HepG2 (cell line): ENCODE measurements at regions not wholly inside any gene's neighbourhood (a gene's known extent, or its start where the extent isn't known, plus 50 kb on each side); places are given as distances from the start of the nearest gene placed in this dataset.

Experiments
- ATAC-seq: fragments of 200-7000 bp; cut with Tn5 transposase; 3 replicates; pipeline ENCODE4 v1.9.1; 2020; ENCODE audit warnings: mild to moderate bottlenecking, moderate library complexity
- BruUV-seq: library from RNA; stranded (reverse); fragments of 400-500 nt; replicated peaks from 2 replicates; lab custom pipeline; 2021; lab: Mats Ljungman, UMichigan
- CTCF ChIA-PET: fragments of 300-600 bp; formaldehyde crosslinking; extraction: SDS; loops from one replicate; lab custom pipeline; 2021; ENCODE audit warnings: low total read pairs, inconsistent platforms, low intra/inter-chr PET ratio; lab: Yijun Ruan, JAX
- POLR2A ChIA-PET: fragments of 350-600 bp; sonication (Branson Sonifier 250); formaldehyde crosslinking; loops from one replicate; lab custom pipeline; 2020; ENCODE audit warnings: antibody characterized with exemption, inconsistent platforms; lab: Yijun Ruan, JAX
- DNase-seq: peaks from one replicate; pipeline ENCODE4 v3.0.0-alpha.2; 2015; ENCODE audit warnings: low spot score
- FAIRE-seq: peaks from 3 replicates; lab custom pipeline; 2011; peaks lifted over from hg19 to GRCh38; lab: Jason Lieb, UNC
- H2AFZ ChIP-seq: one replicate; pipeline ENCODE4 v1.6.1; 2011; ENCODE audit warnings: low read length, inconsistent platforms
- H3K27ac ChIP-seq: fragments of 300-600 bp; 3 replicates; pipeline ENCODE4 v1.8.0; 2011; ENCODE audit warnings: mixed run types, mild to moderate bottlenecking, mixed read lengths, low read length, inconsistent platforms; ENCODE audit not compliant: insufficient read depth; ENCODE audit errors: extremely low read length
- H3K27me3 ChIP-seq, 2 experiments: fragments of 200-600 bp in 1 of 2; 2 replicates in 1 of 2; 3 replicates in 1 of 2; pipeline versions ENCODE4 v1.6.0 to v1.8.0; 2011; ENCODE audit warnings: low read length in 2 of 2, mild to moderate bottlenecking in 2 of 2, moderate library complexity in 2 of 2, inconsistent platforms in 1 of 2; ENCODE audit not compliant: insufficient read depth in 2 of 2, control insufficient read depth in 1 of 2
- H3K36me3 ChIP-seq, 2 experiments: fragments of 200-600 bp in 1 of 2; replicated peaks in 1 of 2; 2 replicates in 1 of 2; 3 replicates in 1 of 2; pipeline versions ENCODE4 v1.5.1 to v1.8.0; 2011; ENCODE audit warnings: low read length in 2 of 2, inconsistent platforms in 1 of 2; ENCODE audit not compliant: insufficient read depth in 2 of 2, control insufficient read depth in 1 of 2
- H3K4me1 ChIP-seq: 2 replicates; pipeline ENCODE4 v1.5.1; 2012; ENCODE audit warnings: low read length, inconsistent platforms; ENCODE audit not compliant: insufficient read depth
- H3K4me2 ChIP-seq: 2 replicates; pipeline ENCODE4 v1.6.0; 2011; ENCODE audit warnings: low read depth, low read length, inconsistent platforms
- H3K4me3 ChIP-seq, 3 experiments: fragments of 200-600 bp in 1 of 3; sonication (generic), shearing (Covaris generic) in 1 of 3; replicated peaks in 1 of 3; 2 replicates each; pipeline ENCODE4 v1.5.1; 2011 to 2016; ENCODE audit warnings: low read length in 3 of 3, inconsistent platforms in 2 of 3, low read depth in 2 of 3, mild to moderate bottlenecking in 2 of 3, control low read depth in 1 of 3, mixed read lengths in 1 of 3; ENCODE audit not compliant: insufficient read depth in 1 of 3
- H3K79me2 ChIP-seq: one replicate; pipeline ENCODE4 v1.6.1; 2011; ENCODE audit warnings: low read length, inconsistent platforms; ENCODE audit not compliant: insufficient read depth
- H3K9ac ChIP-seq: 2 replicates; pipeline ENCODE4 v1.6.0; 2011; ENCODE audit warnings: mild to moderate bottlenecking, low read depth, low read length, inconsistent platforms; ENCODE audit not compliant: insufficient read depth
- H3K9me3 ChIP-seq: 2 replicates; pipeline ENCODE4 v1.5.1; 2012; ENCODE audit warnings: mild to moderate bottlenecking, low read length
- H4K20me1 ChIP-seq: 2 replicates; pipeline ENCODE4 v1.6.0; 2011; ENCODE audit warnings: inconsistent platforms, mild to moderate bottlenecking, low read length, moderate library complexity; ENCODE audit not compliant: insufficient read depth
- CENPX ChIP-seq: sonication (generic); formaldehyde crosslinking; IDR thresholded peaks from 2 replicates; pipeline ENCODE4 v1.9.0; 2021; ENCODE audit warnings: mild to moderate bottlenecking, missing genetic modification reagents, moderate library complexity
- FOXO1 ChIP-seq: sonication (generic); formaldehyde crosslinking; IDR thresholded peaks from 2 replicates; pipeline ENCODE4 v1.4.0; 2020; ENCODE audit warnings: missing genetic modification reagents
- GTF3A ChIP-seq: sonication (generic); formaldehyde crosslinking; conservative IDR thresholded peaks from 2 replicates; pipeline ENCODE4 v1.4.0; 2020; ENCODE audit warnings: mild to moderate bottlenecking, missing genetic modification reagents
- IKZF1 ChIP-seq: fragments of 450-650 bp; IDR thresholded peaks from 2 replicates; pipeline ENCODE4 v1.7.1; 2016
- PHF8 ChIP-seq: sonication (generic); formaldehyde crosslinking; IDR thresholded peaks from 2 replicates; pipeline ENCODE4 v1.5.0; 2020; ENCODE audit warnings: missing genetic modification reagents
- STAT5B ChIP-seq: sonication (generic); formaldehyde crosslinking; IDR thresholded peaks from 2 replicates; pipeline ENCODE4 v1.4.0; 2020; ENCODE audit warnings: missing genetic modification reagents
- SUZ12 ChIP-seq: fragments of 150-350 bp; IDR thresholded peaks from 2 replicates; pipeline ENCODE4 v1.6.1; 2014; ENCODE audit warnings: low read depth, low read length
- TCF7L2 ChIP-seq: IDR thresholded peaks from 2 replicates; pipeline ENCODE4 v1.6.1; 2011; ENCODE audit warnings: mild to moderate bottlenecking, low read depth, low read length, moderate library complexity
- TOPORS ChIP-seq: sonication (generic); formaldehyde crosslinking; IDR thresholded peaks from 2 replicates; pipeline ENCODE4 v1.8.0; 2023; ENCODE audit warnings: mild to moderate bottlenecking, missing genetic modification reagents
- TRIM24 ChIP-seq: sonication (generic); formaldehyde crosslinking; IDR thresholded peaks from 2 replicates; pipeline ENCODE4 v1.8.0; 2022; ENCODE audit warnings: mild to moderate bottlenecking, missing genetic modification reagents
- TSC22D2 ChIP-seq: sonication (generic); formaldehyde crosslinking; IDR thresholded peaks from 2 replicates; pipeline ENCODE4 v1.5.1; 2020; ENCODE audit warnings: missing genetic modification reagents, mild to moderate bottlenecking, borderline replicate concordance
- ZBTB20 ChIP-seq: sonication (generic); formaldehyde crosslinking; IDR thresholded peaks from 2 replicates; pipeline ENCODE4 v1.8.1; 2023; ENCODE audit warnings: missing genetic modification reagents, low read depth, mild to moderate bottlenecking, borderline replicate concordance
- ZFP90 ChIP-seq: sonication (generic); formaldehyde crosslinking; IDR thresholded peaks from 2 replicates; pipeline ENCODE4 v1.8.0; 2022; ENCODE audit warnings: missing genetic modification reagents, mild to moderate bottlenecking, inconsistent platforms, borderline replicate concordance
- ZNF256 ChIP-seq: sonication (generic); formaldehyde crosslinking; conservative IDR thresholded peaks from 2 replicates; pipeline ENCODE4 v1.4.0; 2020; ENCODE audit warnings: missing genetic modification reagents
- ZNF34 ChIP-seq: sonication (generic); formaldehyde crosslinking; IDR thresholded peaks from 2 replicates; pipeline ENCODE4 v1.4.0; 2020; ENCODE audit warnings: mild to moderate bottlenecking, missing genetic modification reagents, borderline replicate concordance
- ZNF354B ChIP-seq: sonication (generic); formaldehyde crosslinking; IDR thresholded peaks from 2 replicates; pipeline ENCODE4 v1.8.0; 2022; ENCODE audit warnings: mild to moderate bottlenecking, missing genetic modification reagents
- ZNF441 ChIP-seq: sonication (generic); formaldehyde crosslinking; IDR thresholded peaks from 2 replicates; pipeline ENCODE4 v1.7.0; 2021; ENCODE audit warnings: missing genetic modification reagents, borderline replicate concordance
- ZNF678 ChIP-seq: sonication (generic); formaldehyde crosslinking; IDR thresholded peaks from 2 replicates; pipeline ENCODE4 v1.4.0; 2020; ENCODE audit warnings: mild to moderate bottlenecking, missing genetic modification reagents
- WGBS: methylation state at CpG from one replicate; pipeline ENCODE4 v1.1.6; 2017; ENCODE audit warnings: low lambda C conversion rate; 5-methylcytosine and 5-hydroxymethylcytosine counted together
- in situ Hi-C: cut with HindIII; loops from 2 replicates; pipeline ENCODE4 v1.10.0; 2017; ENCODE audit warnings: low pct_unique_long_range_greater_than_20kb; ENCODE audit not compliant: extremely low pct_ligation_motif_present
- intact Hi-C: fragments of 100-400 bp; cut with micrococcal nuclease; formaldehyde crosslinking; loops from one replicate; pipeline ENCODE4 v1.10.0; 2022; ENCODE audit not compliant: unreplicated experiment
- TF ChIP-seq, protein P1 (sequence below): IDR thresholded peaks from 2 replicates; pipeline ENCODE4 v1.6.1; 2016; ENCODE audit warnings: mild to moderate bottlenecking
- TF ChIP-seq, protein P2 (sequence below): fragments of 450-650 bp; IDR thresholded peaks from 2 replicates; pipeline ENCODE4 v1.6.1; 2017

DNA sequence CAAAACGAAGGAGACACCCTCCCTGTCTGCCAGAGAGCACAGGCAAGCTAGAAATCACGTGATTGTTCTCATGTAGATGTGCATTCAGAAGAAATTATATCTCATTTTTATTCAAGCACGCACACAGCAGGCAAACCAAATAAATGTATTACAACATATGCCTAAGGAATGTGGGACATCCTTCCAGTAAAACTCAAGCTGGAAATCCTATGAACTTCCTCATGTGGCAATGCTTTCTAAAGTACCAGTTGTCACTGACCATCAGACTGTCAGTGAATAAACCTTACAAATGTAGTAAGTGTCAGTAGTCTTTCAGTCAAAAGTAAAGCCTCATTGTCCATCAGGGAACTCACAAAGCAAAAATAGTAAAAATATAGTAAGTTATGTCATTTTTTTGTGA is 350.1 kb upstream of the POM121L12 start:
- Histone ChIP-seq H3K4me2 (no peak overlapping the region), H3K9me3 (peaks cover 35% of the 10 kb centered on the region), H3K4me1 (no peaks in the 10 kb centered on the region), H3K79me2 (no peaks in the 10 kb centered on the region), H3K4me3 (no peak overlapping the region), H3K36me3 (no peaks in the 10 kb centered on the region), H2AFZ (no peak overlapping the region), H4K20me1 (no peaks in the 10 kb centered on the region), H3K27me3 (no peaks in the 10 kb centered on the region), H3K27ac (no peak overlapping the region), H3K9ac (no peak overlapping the region)
- intact Hi-C loops: no loop called here
- FAIRE-seq: no peak
- POLR2A ChIA-PET: no interaction called here
- CTCF ChIA-PET: no interaction called here
- WGBS: 0% methylated on average over 3 of the region's 3 CpGs
- TF ChIP-seq TSC22D2 (CRISPR knock-in tag) (no peak), ZNF678 (CRISPR knock-in tag) (no peak), ZNF34 (CRISPR knock-in tag) (no peak), CENPX (CRISPR knock-in tag) (no peak)
- DNase-seq: no peak
- BruUV-seq: no TSS peak
- ATAC-seq: no peak
- in situ Hi-C loops: no loop called here

DNA sequence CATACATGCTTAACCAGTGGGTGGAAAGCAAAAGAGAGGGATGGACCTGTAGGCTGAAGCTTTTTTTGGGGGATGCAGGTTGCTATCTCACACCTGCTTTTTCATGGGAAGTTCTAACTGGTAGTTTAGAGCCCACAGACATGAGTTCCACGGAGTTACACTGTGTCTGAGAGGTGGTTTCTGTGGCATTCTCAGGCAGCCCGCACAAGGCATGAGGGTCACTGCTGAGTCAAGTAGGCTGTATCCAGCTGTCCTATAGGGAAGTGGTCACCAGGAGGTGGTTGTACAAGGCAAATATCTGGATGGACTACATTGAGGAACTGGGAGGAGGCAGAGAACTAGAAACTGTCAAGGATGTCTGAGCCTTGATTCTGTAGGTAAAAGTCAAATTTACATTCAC is 351.0 kb upstream of the POM121L12 start:
- DNase-seq: no peak
- no TSS peak for BruUV-seq
- intact Hi-C loops: no loop called here
- Histone ChIP-seq H3K79me2 (no peaks in the 10 kb centered on the region), H3K4me3 (no peak overlapping the region), H3K36me3 (no peaks in the 10 kb centered on the region), H3K27me3 (no peaks in the 10 kb centered on the region), H3K9ac (no peak overlapping the region), H4K20me1 (no peaks in the 10 kb centered on the region), H3K9me3 (peaks cover 28% of the 10 kb centered on the region), H3K27ac (no peak overlapping the region), H3K4me2 (no peak overlapping the region), H2AFZ (no peak overlapping the region), H3K4me1 (no peaks in the 10 kb centered on the region)
- CTCF ChIA-PET: no interaction called here
- POLR2A ChIA-PET: no interaction called here
- no peak for ATAC-seq
- no peak for FAIRE-seq
- TF ChIP-seq ZFP90 (CRISPR knock-in tag): no peak
- TF ChIP-seq ZNF256: no peak
- no peak for TF ChIP-seq STAT5B
- TF ChIP-seq, protein P1, sequence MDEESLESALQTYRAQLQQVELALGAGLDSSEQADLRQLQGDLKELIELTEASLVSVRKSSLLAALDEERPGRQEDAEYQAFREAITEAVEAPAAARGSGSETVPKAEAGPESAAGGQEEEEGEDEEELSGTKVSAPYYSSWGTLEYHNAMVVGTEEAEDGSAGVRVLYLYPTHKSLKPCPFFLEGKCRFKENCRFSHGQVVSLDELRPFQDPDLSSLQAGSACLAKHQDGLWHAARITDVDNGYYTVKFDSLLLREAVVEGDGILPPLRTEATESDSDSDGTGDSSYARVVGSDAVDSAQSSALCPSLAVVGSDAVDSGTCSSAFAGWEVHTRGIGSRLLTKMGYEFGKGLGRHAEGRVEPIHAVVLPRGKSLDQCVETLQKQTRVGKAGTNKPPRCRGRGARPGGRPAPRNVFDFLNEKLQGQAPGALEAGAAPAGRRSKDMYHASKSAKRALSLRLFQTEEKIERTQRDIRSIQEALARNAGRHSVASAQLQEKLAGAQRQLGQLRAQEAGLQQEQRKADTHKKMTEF (CRISPR knock-in tag): no peak
- TF ChIP-seq ZNF354B (CRISPR knock-in tag): no peak
- no peak for TF ChIP-seq TCF7L2
- no peak for TF ChIP-seq FOXO1 (CRISPR knock-in tag)
- TF ChIP-seq GTF3A (CRISPR knock-in tag): no peak
- no peak for TF ChIP-seq ZBTB20
- no peak for TF ChIP-seq PHF8 (CRISPR knock-in tag)
- no peak for TF ChIP-seq ZNF441
- TF ChIP-seq IKZF1: no peak
- no peak for TF ChIP-seq TOPORS
- TF ChIP-seq, protein P2, sequence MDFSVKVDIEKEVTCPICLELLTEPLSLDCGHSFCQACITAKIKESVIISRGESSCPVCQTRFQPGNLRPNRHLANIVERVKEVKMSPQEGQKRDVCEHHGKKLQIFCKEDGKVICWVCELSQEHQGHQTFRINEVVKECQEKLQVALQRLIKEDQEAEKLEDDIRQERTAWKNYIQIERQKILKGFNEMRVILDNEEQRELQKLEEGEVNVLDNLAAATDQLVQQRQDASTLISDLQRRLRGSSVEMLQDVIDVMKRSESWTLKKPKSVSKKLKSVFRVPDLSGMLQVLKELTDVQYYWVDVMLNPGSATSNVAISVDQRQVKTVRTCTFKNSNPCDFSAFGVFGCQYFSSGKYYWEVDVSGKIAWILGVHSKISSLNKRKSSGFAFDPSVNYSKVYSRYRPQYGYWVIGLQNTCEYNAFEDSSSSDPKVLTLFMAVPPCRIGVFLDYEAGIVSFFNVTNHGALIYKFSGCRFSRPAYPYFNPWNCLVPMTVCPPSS: no peak
- no peak for TF ChIP-seq SUZ12
- no peak for TF ChIP-seq TRIM24
- in situ Hi-C loops: no loop called here
- 0% methylated on average over 2 of the region's 2 CpGs for WGBS
